ENCODE measurements at regions not wholly inside any gene's neighbourhood (a gene's known extent, or its start where the extent isn't known, plus 50 kb on each side); places are given as distances from the start of the nearest gene placed in this dataset.

- no peak for TF ChIP-seq CTCF (IDR thresholded peaks at IDR 0.05 in 2 of 3, conservative IDR thresholded peaks at IDR 0.05 in 1 of 3; ENCODE audit: borderline replicate concordance in 1 of 3, insufficient read depth in 1 of 3, low read depth in 2 of 3, low read length in 2 of 3)
Observed at GRCh38 chr4:124948976-124949597, 236.6 kb upstream of the ANKRD50 start (continued).

- H2AFZ ChIP-seq (ENCODE audit: low read depth, low read length, poor library complexity, severe bottlenecking): peak overlapping the region; percentile 7
- H3K9me3 ChIP-seq (ENCODE audit: control insufficient read depth in 1 of 2, insufficient read depth in 1 of 2, low read depth in 1 of 2, low read length in 2 of 2): no peaks in the 10 kb centered on the region
- H3K4me1 ChIP-seq (ENCODE audit: control insufficient read depth in 1 of 2, insufficient read depth in 2 of 2, low read length in 2 of 2): peaks cover 0 to 4% of the 10 kb centered on the region in 2 experiments; a peak in 1 of 4 replicates
- no peaks in the 10 kb centered on the region for H4K20me1 ChIP-seq (ENCODE audit: insufficient read depth)
- no peaks in the 10 kb centered on the region for H3K36me3 ChIP-seq (ENCODE audit: control insufficient read depth in 1 of 2, insufficient read depth in 2 of 2, low read length in 2 of 2)
- DNase-seq (ENCODE audit: low read depth, low spot score) (no peak), ATAC-seq (no peak)
- RAD21 ChIA-PET (ENCODE audit: low non-redundant PET in 1 of 2, low total read pairs in 2 of 2, uncharacterized antibody in 2 of 2, unreplicated experiment in 2 of 2): no interaction called here
- H3K4me3 ChIP-seq (replicated peaks in 1 of 2; ENCODE audit: low read depth in 1 of 2, low read length in 2 of 2): no peak overlapping the region
- no peaks in the 10 kb centered on the region for H3K9me2 ChIP-seq (ENCODE audit: insufficient read depth)
- no peak overlapping the region for H3K9ac ChIP-seq (ENCODE audit: low read length)
- CTCF ChIA-PET: no interaction called here
- no peak overlapping the region for H3K27ac ChIP-seq (ENCODE audit: low read depth, low read length)
- TF ChIP-seq EZH2 (IDR thresholded peaks at IDR 0.05) (no peak), EGR1 (IDR thresholded peaks at IDR 0.05; ENCODE audit: low read depth) (no peak), ATF3 (IDR thresholded peaks at IDR 0.05) (no peak), SIN3A (IDR thresholded peaks at IDR 0.05; ENCODE audit: low read depth) (no peak), FOSL1 (IDR thresholded peaks at IDR 0.05; ENCODE audit: low read depth) (no peak), POLR2A (IDR thresholded peaks at IDR 0.05; ENCODE audit: borderline replicate concordance, extremely low read depth, insufficient read depth, insufficient read length) (no peak), REST (IDR thresholded peaks at IDR 0.05; ENCODE audit: low read depth) (no peak), POLR2AphosphoS5 (IDR thresholded peaks at IDR 0.05; ENCODE audit: low read depth, low read length) (no peak), CEBPB (IDR thresholded peaks at IDR 0.05; ENCODE audit: low read depth) (no peak), SRF (IDR thresholded peaks at IDR 0.05; ENCODE audit: low read depth) (no peak), JUND (IDR thresholded peaks at IDR 0.05) (no peak), CTCF (IDR thresholded peaks at IDR 0.05 in 2 of 3, conservative IDR thresholded peaks at IDR 0.05 in 1 of 3; ENCODE audit: borderline replicate concordance in 1 of 3, insufficient read depth in 1 of 3, low read depth in 2 of 3, low read length in 2 of 3) (no peak), EZH2phosphoT487 (IDR thresholded peaks at IDR 0.05; ENCODE audit: borderline replicate concordance) (no peak), YY1 (IDR thresholded peaks at IDR 0.05; ENCODE audit: extremely low read depth, insufficient replicate concordance, low read depth, low read length) (no peak), CBX3 (IDR thresholded peaks at IDR 0.05; ENCODE audit: low read depth) (no peak)
- H3K79me2 ChIP-seq (ENCODE audit: insufficient read depth, low read length): no peaks in the 10 kb centered on the region
- POLR2A ChIA-PET: no interaction called here
- no peak overlapping the region for H3K4me2 ChIP-seq (ENCODE audit: low read length)
- H3K27me3 ChIP-seq (ENCODE audit: insufficient read depth, low read length): no peaks in the 10 kb centered on the region
- intact Hi-C loops (cut with micrococcal nuclease): loop anchor here (10.0 kb wide), 1 partner anchor 233 kb away; the partner anchor contains the start of gene ANKRD50
- no TSS peak for BruUV-seq (replicated peaks)
Observed at GRCh38 chr4:124947622-124948265, 235.2 kb upstream of the ANKRD50 start.

Data from HCT116 (cell line).